AG09309 (cell line): ENCODE measurements at regions not wholly inside any gene's neighbourhood (a gene's known extent, or its start where the extent isn't known, plus 50 kb on each side); places are given as distances from the start of the nearest gene placed in this dataset.
A peak's percentile ranks its signal among the peaks of the same experiment; 100 is the strongest.

Source experiments
- DNase-seq: peaks from one replicate; pipeline ENCODE4 v3.0.0-alpha.2; 2010; ENCODE audit warnings: low read depth
- H3K4me3 ChIP-seq: 2 replicates; pipeline ENCODE4 v1.5.1; 2011; ENCODE audit warnings: mild to moderate bottlenecking, low read depth, low read length, moderate library complexity; ENCODE audit not compliant: control insufficient read depth
- TF ChIP-seq, protein P1 (sequence below): IDR thresholded peaks from 2 replicates; pipeline ENCODE4 v1.5.1; 2011; ENCODE audit warnings: mild to moderate bottlenecking, low read depth, low read length, inconsistent platforms; ENCODE audit not compliant: insufficient read depth, control insufficient read depth; ENCODE audit errors: missing control alignments

GRCh38 chr7:46230298-46230989 is 309.4 kb upstream of the IGFBP3 start:
- TF ChIP-seq, protein P1, sequence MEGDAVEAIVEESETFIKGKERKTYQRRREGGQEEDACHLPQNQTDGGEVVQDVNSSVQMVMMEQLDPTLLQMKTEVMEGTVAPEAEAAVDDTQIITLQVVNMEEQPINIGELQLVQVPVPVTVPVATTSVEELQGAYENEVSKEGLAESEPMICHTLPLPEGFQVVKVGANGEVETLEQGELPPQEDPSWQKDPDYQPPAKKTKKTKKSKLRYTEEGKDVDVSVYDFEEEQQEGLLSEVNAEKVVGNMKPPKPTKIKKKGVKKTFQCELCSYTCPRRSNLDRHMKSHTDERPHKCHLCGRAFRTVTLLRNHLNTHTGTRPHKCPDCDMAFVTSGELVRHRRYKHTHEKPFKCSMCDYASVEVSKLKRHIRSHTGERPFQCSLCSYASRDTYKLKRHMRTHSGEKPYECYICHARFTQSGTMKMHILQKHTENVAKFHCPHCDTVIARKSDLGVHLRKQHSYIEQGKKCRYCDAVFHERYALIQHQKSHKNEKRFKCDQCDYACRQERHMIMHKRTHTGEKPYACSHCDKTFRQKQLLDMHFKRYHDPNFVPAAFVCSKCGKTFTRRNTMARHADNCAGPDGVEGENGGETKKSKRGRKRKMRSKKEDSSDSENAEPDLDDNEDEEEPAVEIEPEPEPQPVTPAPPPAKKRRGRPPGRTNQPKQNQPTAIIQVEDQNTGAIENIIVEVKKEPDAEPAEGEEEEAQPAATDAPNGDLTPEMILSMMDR = no peak
- no peak for DNase-seq

DNA sequence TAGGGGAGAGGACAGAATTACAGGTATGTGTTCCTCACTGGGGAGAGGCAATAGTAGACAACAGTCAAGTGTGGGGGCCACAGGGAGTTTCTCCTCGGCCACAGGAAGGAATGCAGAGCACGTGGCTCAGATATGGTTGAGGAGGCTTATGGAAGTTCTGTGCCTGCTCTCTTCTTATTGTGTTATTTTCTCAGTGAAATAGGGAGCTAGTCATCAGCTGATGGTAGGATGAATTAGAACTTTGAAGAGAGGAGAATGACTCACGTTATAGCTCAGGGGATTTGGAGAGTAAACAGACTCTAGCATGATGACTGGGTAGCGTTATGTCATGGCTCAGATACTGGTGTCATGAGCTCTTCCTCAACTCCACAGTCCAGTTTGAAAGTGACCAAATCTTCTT is 308.3 kb upstream of the IGFBP3 start:
- no peak overlapping the region for H3K4me3 ChIP-seq
- TF ChIP-seq, protein P1 = no peak
- peak; percentile 77 for DNase-seq

More at GRCh38 chr7:46230298-46230989, 309.4 kb upstream of the IGFBP3 start:
- H3K4me3 ChIP-seq = no peak overlapping the region

GRCh38 chr7:46226860-46227259 is 305.8 kb upstream of the IGFBP3 start:
- no peak overlapping the region for H3K4me3 ChIP-seq
- TF ChIP-seq, protein P1 = no peak
- no peak for DNase-seq

DNA sequence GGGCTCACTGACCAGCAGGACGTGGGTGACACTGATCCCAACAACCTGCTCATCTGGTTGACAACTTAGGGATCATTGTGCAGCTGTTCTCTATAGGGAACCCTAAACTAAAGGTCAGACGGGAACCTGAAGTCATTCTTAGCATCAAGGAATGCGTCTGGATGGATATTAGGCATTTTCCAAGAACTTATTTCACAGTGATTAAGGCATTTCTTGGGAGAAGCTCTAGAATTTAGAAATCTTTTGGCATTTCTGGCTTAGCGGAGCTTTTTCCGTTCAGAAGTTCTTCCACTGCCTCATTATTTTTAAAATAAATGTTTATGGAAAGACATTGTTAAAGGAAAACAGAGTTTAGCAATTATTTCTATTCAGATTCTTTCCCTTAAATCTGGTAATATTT is 303.3 kb upstream of the IGFBP3 start:
- TF ChIP-seq, protein P1 = no peak
- DNase-seq = no peak

GRCh38 chr7:46220066-46220630 is 299.1 kb upstream of the IGFBP3 start:
- no peak overlapping the region for H3K4me3 ChIP-seq
- peak; percentile 31 for DNase-seq
- TF ChIP-seq, protein P1 = no peak

More for the DNA sequence above, 303.3 kb upstream of the IGFBP3 start:
- H3K4me3 ChIP-seq = no peak overlapping the region

DNA sequence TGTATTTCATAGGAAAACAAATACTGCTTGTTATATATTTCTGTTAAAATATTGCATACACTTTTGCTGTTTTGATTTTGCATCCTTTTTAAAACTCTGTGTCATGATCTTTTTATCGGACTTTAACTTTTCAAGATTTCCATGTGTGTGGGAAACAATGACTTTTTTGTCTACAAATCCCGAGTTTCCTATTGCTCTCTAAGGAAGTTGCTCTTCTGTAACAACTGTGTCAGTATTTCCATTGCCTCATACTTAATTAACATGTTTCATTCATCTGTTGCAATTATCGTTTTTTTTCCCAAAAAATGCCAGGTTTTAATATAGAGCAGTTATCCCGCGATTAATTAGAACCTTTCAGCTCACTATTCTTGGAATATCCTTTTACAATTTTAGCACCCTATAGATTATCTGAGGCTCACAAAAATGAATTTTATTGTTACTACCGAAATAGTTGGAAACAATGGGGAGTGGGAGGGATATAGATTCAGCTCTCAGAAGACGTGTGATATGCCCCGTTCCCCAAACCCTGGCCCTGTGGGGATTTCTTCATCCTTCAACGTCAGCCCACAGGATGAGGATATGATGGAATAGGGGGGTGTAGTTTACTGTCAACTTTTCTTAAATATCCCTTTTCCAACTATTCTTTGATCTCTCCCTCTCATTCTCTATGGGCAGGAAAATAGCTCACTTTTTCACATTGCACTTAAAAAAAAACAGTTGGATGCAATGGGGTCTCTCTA is 297.6 kb upstream of the IGFBP3 start:
- DNase-seq = no peak
- no peak overlapping the region for H3K4me3 ChIP-seq
- TF ChIP-seq, protein P1 = no peak
